GM19455 (cell line): ENCODE measurements at regions not wholly inside any gene's neighbourhood (a gene's known extent, or its start where the extent isn't known, plus 50 kb on each side); places are given as distances from the start of the nearest gene placed in this dataset.
"Not testable (repeated sequence)": the region's sequence is repeated elsewhere in the genome, so short reads cannot be mapped to it uniquely, and the experiment has no call there.

ENCODE experiments used
- ATAC-seq: cut with Tn5 transposase; IDR thresholded peaks from one replicate; pipeline ENCODE4 v1.9.1; 2021; ENCODE audit not compliant: unreplicated experiment

- ATAC-seq = no peak
Observed at GRCh38 chr5:108467563-108467962, 85.7 kb upstream of the FBXL17 start.

GRCh38 chr5:108461628-108462367 lies 79.9 kb upstream of the FBXL17 start:
- ATAC-seq = no peak

GRCh38 chr5:108459769-108460168 lies 77.9 kb upstream of the FBXL17 start:
- ATAC-seq = no peak

DNA sequence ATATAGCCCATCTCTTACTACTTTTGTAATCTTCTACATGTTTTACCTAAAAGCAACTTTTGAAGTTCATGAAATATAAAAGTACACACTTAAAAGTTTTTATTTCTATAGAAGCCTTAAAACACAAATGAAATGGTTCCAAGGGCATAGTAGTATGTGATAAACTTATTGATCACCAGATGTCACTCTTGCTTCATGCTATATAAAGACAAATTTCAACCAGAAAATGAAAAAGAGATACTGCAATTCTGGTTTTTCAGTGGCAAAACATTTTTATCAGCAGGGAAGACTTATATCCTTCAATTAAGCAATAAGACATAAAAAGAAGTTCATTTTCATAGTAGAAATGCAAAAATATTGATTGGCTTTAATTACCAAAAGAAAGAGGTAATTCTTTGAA lies 69.4 kb upstream of the FBXL17 start:
- ATAC-seq = no peak

DNA sequence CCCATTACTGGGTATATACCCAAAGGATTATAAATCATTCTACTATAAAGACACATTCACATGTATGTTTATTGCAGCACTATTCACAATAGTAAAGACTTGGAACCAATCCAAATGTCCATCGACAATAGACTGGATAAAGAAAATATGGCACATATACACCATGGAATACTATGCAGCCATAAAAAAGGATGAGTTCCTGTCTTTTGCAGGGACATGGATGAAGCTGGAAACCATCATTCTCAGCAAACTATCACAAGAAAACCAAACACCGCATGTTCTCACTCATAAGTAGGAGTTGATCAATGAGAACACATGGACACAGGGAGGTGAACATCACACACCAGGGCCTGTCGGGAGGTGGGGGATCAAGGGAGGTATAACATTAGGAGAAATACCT lies 62.2 kb upstream of the FBXL17 start:
- not testable (repeated sequence) for ATAC-seq

DNA sequence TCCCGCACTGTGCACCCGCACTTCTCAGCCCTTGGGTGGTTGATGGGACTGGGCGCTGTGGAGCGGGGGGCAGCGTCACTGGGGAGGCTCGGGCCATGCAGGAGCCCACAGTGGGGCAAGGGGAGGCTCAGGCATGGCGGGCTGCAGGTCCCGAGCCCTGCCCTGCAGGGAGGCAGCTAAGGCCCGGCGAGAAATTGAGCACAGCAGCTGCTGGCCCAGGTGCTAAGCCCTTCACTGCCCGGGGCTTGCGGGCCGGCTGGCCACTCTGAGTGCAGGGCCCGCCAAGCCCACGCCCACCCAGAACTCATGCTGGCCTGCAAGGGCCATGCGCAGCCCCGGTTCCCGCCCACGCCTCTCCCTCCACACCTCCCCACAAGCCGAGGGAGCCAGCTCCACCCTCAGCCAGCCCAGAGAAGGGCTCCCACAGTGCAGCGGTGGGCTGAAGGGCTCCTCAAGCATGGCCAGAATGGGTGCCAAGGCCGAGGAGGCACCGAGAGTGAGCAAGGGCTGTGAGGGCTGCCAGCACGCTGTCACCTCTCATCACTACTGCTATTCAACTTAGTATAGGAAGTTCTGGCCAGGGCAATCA lies 60.3 kb upstream of the FBXL17 start:
- ATAC-seq = not testable (repeated sequence)

GRCh38 chr5:108437425-108437824 lies 55.5 kb upstream of the FBXL17 start:
- ATAC-seq = no peak

GRCh38 chr5:108436696-108437095 lies 54.8 kb upstream of the FBXL17 start:
- no peak for ATAC-seq

GRCh38 chr5:108433600-108433999 lies 51.7 kb upstream of the FBXL17 start:
- no peak for ATAC-seq

- no peak for ATAC-seq
Observed at GRCh38 chr5:108432024-108432423, 50.1 kb upstream of the FBXL17 start.
